ENCODE measurements at regions not wholly inside any gene's neighbourhood (a gene's known extent, or its start where the extent isn't known, plus 50 kb on each side); places are given as distances from the start of the nearest gene placed in this dataset.

DNA sequence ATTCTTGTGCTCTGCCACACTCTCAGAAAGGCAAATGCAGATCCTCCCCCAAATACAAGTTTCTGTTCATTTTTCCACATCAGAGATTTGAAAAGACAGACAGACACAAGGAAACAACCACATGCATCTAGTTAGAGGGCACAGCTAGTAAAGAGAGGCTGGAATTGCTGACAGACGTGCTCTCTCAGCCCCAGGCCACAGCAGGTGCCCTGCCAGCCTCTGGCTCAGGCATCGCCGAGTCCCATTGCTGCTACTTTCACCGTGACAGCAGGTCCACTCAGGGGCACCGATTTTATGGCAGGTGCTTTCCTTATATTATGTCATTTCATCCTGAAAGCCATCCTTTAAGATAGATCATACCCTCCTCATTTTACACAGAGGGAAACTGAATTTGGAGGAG is 507.5 kb downstream of the EIPR1 start:
- no peaks in the 10 kb centered on the region for H3K4me1 ChIP-seq (ENCODE audit: insufficient read depth, low read length, severe bottlenecking)
- no peaks in the 10 kb centered on the region for H3K79me2 ChIP-seq (ENCODE audit: insufficient read depth, low read length)
- H3K36me3 ChIP-seq (ENCODE audit: insufficient read depth, low read length) = no peaks in the 10 kb centered on the region
- H3F3A ChIP-seq (ENCODE audit: insufficient read depth, low read length) = no peaks in the 10 kb centered on the region
- no peaks in the 10 kb centered on the region for H3K27me3 ChIP-seq (ENCODE audit: insufficient read depth, low read length)
- no peak overlapping the region for H3K9ac ChIP-seq (ENCODE audit: low read length)
- TF ChIP-seq EZH2 (IDR thresholded peaks at IDR 0.05; ENCODE audit: borderline replicate concordance, low read length) = no peak
- TF ChIP-seq, protein P1, sequence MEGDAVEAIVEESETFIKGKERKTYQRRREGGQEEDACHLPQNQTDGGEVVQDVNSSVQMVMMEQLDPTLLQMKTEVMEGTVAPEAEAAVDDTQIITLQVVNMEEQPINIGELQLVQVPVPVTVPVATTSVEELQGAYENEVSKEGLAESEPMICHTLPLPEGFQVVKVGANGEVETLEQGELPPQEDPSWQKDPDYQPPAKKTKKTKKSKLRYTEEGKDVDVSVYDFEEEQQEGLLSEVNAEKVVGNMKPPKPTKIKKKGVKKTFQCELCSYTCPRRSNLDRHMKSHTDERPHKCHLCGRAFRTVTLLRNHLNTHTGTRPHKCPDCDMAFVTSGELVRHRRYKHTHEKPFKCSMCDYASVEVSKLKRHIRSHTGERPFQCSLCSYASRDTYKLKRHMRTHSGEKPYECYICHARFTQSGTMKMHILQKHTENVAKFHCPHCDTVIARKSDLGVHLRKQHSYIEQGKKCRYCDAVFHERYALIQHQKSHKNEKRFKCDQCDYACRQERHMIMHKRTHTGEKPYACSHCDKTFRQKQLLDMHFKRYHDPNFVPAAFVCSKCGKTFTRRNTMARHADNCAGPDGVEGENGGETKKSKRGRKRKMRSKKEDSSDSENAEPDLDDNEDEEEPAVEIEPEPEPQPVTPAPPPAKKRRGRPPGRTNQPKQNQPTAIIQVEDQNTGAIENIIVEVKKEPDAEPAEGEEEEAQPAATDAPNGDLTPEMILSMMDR (IDR thresholded peaks at IDR 0.05; ENCODE audit: low read length) = no peak
- no peak overlapping the region for H3K4me3 ChIP-seq (ENCODE audit: low read depth, low read length, poor library complexity, severe bottlenecking)
- H2AFZ ChIP-seq (ENCODE audit: low read length) = no peak overlapping the region
- H3K9me3 ChIP-seq (ENCODE audit: low read length) = no peaks in the 10 kb centered on the region
- H3K9me2 ChIP-seq (ENCODE audit: low read depth, low read length) = no peaks in the 10 kb centered on the region
- no peak overlapping the region for H3K4me2 ChIP-seq (ENCODE audit: low read length)
- H4K20me1 ChIP-seq (ENCODE audit: insufficient read depth, low read length) = no peaks in the 10 kb centered on the region
- H3K27ac ChIP-seq (ENCODE audit: low read depth, low read length, poor library complexity, severe bottlenecking) = no peak overlapping the region

DNA sequence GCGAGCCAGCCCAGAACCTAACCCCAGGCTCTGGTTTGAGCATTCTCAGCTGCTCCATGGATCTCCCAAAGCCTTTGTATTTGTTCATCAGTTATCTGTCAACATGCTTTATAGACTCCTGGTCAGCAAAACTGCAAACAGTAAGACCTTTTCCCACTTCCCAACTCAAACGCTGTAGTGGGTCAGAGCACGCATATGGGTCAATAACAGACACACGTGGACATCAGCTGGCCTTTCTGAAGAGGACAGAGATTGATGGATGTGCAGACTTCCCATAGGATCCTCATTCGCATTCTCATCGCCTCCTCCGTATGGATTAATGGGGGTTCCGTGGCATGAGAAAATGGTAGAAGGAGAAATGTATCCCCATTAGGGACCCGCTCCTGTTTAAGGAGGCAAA is 508.1 kb downstream of the EIPR1 start:
- no peak overlapping the region for H3K9ac ChIP-seq (ENCODE audit: low read length)
- no peaks in the 10 kb centered on the region for H3K27me3 ChIP-seq (ENCODE audit: insufficient read depth, low read length)
- TF ChIP-seq EZH2 (IDR thresholded peaks at IDR 0.05; ENCODE audit: borderline replicate concordance, low read length) = no peak
- H3K4me1 ChIP-seq (ENCODE audit: insufficient read depth, low read length, severe bottlenecking) = no peaks in the 10 kb centered on the region
- H3K4me3 ChIP-seq (ENCODE audit: low read depth, low read length, poor library complexity, severe bottlenecking) = no peak overlapping the region
- no peaks in the 10 kb centered on the region for H3K9me3 ChIP-seq (ENCODE audit: low read length)
- H3K9me2 ChIP-seq (ENCODE audit: low read depth, low read length) = no peaks in the 10 kb centered on the region
- no peak overlapping the region for H3K27ac ChIP-seq (ENCODE audit: low read depth, low read length, poor library complexity, severe bottlenecking)
- no peaks in the 10 kb centered on the region for H4K20me1 ChIP-seq (ENCODE audit: insufficient read depth, low read length)
- H3K79me2 ChIP-seq (ENCODE audit: insufficient read depth, low read length) = no peaks in the 10 kb centered on the region
- H3F3A ChIP-seq (ENCODE audit: insufficient read depth, low read length) = no peaks in the 10 kb centered on the region
- no peak overlapping the region for H3K4me2 ChIP-seq (ENCODE audit: low read length)
- H2AFZ ChIP-seq (ENCODE audit: low read length) = no peak overlapping the region
- no peaks in the 10 kb centered on the region for H3K36me3 ChIP-seq (ENCODE audit: insufficient read depth, low read length)

DNA sequence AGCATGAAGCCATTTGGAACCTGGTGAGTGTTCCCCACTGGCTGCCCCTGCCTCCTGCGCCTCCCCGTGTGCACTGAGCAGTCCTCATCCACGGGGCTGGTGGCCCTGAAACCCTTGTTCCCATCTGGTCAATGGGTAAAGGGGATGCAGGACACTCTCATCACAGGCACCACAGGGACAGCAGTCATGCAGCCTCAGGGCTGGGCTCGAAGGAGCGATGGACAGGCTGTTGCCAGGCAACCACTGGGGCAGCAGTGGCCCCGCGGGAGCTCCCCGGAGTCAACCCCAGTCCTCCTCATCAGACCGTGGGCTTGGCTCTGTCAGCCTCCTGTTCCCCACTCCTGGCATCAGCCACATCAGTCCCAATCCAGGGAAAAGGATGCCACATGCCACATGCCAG is 509.5 kb downstream of the EIPR1 start:
- Histone ChIP-seq H3K4me3 (ENCODE audit: low read depth, low read length, poor library complexity, severe bottlenecking) (no peak overlapping the region), H3K36me3 (ENCODE audit: insufficient read depth, low read length) (no peaks in the 10 kb centered on the region)

More for the DNA sequence above, 509.5 kb downstream of the EIPR1 start:
- Histone ChIP-seq H3K79me2 (ENCODE audit: insufficient read depth, low read length) (no peaks in the 10 kb centered on the region), H4K20me1 (ENCODE audit: insufficient read depth, low read length) (no peaks in the 10 kb centered on the region), H3K4me1 (ENCODE audit: insufficient read depth, low read length, severe bottlenecking) (no peaks in the 10 kb centered on the region), H3K9me2 (ENCODE audit: low read depth, low read length) (no peaks in the 10 kb centered on the region), H3K27me3 (ENCODE audit: insufficient read depth, low read length) (no peaks in the 10 kb centered on the region), H3F3A (ENCODE audit: insufficient read depth, low read length) (no peaks in the 10 kb centered on the region), H2AFZ (ENCODE audit: low read length) (no peak overlapping the region), H3K9me3 (ENCODE audit: low read length) (no peaks in the 10 kb centered on the region), H3K27ac (ENCODE audit: low read depth, low read length, poor library complexity, severe bottlenecking) (no peak overlapping the region), H3K9ac (ENCODE audit: low read length) (no peak overlapping the region), H3K4me2 (ENCODE audit: low read length) (no peak overlapping the region)
- TF ChIP-seq, protein P1 (IDR thresholded peaks at IDR 0.05; ENCODE audit: low read length) = no peak
- TF ChIP-seq EZH2 (IDR thresholded peaks at IDR 0.05; ENCODE audit: borderline replicate concordance, low read length) = no peak
